Chondrocyte (in vitro differentiated cells): ENCODE measurements at regions not wholly inside any gene's neighbourhood (a gene's known extent, or its start where the extent isn't known, plus 50 kb on each side); places are given as distances from the start of the nearest gene placed in this dataset.

Source experiments
- DNase-seq: peaks from one replicate; pipeline ENCODE4 v3.0.0; 2021; ENCODE audit warnings: mixed read lengths, low spot score
- H3K27ac Mint-ChIP-seq: one replicate; pipeline ENCODE4 v1.8.0; 2021; ENCODE audit warnings: mild to moderate bottlenecking, moderate library complexity, mixed read lengths; ENCODE audit not compliant: unreplicated experiment
- H3K27me3 Mint-ChIP-seq: 2 replicates; pipeline ENCODE4 v1.8.0; 2021; ENCODE audit warnings: low read depth, mixed read lengths
- H3K36me3 Mint-ChIP-seq: 2 replicates; pipeline ENCODE4 v1.8.0; 2021; ENCODE audit warnings: low read depth, mixed read lengths
- H3K4me1 Mint-ChIP-seq: 2 replicates; pipeline ENCODE4 v1.8.0; 2021; ENCODE audit warnings: low read depth, mild to moderate bottlenecking, mixed read lengths
- H3K4me3 Mint-ChIP-seq: one replicate; pipeline ENCODE4 v1.8.0; 2021; ENCODE audit warnings: mild to moderate bottlenecking, moderate library complexity, mixed read lengths; ENCODE audit not compliant: unreplicated experiment
- H3K9me3 Mint-ChIP-seq: 2 replicates; pipeline ENCODE4 v1.8.0; 2021; ENCODE audit warnings: low read depth, mixed read lengths
- TF ChIP-seq, protein P1 (sequence below): fragments of 200-600 bp; sonication (generic); IDR thresholded peaks from 2 replicates; pipeline ENCODE4 v1.5.0; 2021; ENCODE audit warnings: antibody characterized with exemption, mild to moderate bottlenecking, moderate library complexity

DNA sequence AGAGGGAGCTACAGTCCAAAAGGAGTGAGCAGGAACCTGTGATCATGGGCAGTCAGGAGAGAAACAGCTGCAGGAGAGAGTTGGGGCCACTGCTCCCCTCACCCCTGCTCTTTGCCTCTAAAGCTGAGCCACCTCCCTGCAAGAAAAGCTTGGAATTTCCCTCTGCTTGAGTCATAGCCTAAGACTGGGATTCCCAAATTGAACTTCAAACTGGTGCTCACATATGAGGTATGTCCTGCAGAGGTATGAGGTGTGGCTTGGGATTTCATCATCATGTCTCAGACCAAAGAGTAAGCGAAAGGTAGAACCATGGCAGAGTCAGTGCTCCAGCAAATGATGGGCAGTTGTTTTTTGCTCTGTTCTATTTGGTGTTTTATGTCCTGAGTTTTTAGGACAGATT is 237.1 kb upstream of the NRP1 start:
- Mint-ChIP-seq H3K36me3 (no peaks in the 10 kb centered on the region), H3K27ac (no peak overlapping the region), H3K4me3 (no peak overlapping the region), H3K9me3 (no peaks in the 10 kb centered on the region), H3K4me1 (no peaks in the 10 kb centered on the region), H3K27me3 (no peaks in the 10 kb centered on the region)
- TF ChIP-seq, protein P1, sequence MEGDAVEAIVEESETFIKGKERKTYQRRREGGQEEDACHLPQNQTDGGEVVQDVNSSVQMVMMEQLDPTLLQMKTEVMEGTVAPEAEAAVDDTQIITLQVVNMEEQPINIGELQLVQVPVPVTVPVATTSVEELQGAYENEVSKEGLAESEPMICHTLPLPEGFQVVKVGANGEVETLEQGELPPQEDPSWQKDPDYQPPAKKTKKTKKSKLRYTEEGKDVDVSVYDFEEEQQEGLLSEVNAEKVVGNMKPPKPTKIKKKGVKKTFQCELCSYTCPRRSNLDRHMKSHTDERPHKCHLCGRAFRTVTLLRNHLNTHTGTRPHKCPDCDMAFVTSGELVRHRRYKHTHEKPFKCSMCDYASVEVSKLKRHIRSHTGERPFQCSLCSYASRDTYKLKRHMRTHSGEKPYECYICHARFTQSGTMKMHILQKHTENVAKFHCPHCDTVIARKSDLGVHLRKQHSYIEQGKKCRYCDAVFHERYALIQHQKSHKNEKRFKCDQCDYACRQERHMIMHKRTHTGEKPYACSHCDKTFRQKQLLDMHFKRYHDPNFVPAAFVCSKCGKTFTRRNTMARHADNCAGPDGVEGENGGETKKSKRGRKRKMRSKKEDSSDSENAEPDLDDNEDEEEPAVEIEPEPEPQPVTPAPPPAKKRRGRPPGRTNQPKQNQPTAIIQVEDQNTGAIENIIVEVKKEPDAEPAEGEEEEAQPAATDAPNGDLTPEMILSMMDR, result no peak
- DNase-seq, result no peak

GRCh38 chr10:33570495-33570894 is 236.0 kb upstream of the NRP1 start:
- Mint-ChIP-seq H3K27me3 (no peaks in the 10 kb centered on the region), H3K27ac (no peak overlapping the region), H3K4me1 (peaks cover 1% of the 10 kb centered on the region), H3K9me3 (no peaks in the 10 kb centered on the region), H3K4me3 (no peak overlapping the region), H3K36me3 (no peaks in the 10 kb centered on the region)
- no peak for DNase-seq
- TF ChIP-seq, protein P1, result no peak

DNA sequence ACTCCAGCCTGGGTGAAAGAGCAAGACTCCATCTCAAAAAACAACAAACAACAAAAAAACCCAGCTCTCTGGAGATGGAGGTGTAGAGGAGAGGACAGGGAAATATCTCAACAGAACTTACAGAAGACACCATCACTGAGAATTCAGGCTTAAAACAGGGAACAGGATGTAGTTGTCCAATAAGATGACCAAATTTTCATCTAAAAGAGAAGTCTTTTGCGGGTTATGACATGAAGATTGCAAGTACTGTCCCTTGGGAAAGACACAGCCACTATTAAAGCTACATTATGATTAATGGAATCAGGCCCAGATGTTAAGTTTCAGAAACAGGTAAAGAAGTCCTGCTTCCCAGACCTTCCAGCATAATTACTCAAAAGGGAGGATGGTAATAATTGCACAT is 235.2 kb upstream of the NRP1 start:
- no peak for DNase-seq
- TF ChIP-seq, protein P1, result no peak
- Mint-ChIP-seq H3K27ac (no peak overlapping the region), H3K4me3 (no peak overlapping the region), H3K36me3 (no peaks in the 10 kb centered on the region), H3K27me3 (no peaks in the 10 kb centered on the region), H3K9me3 (no peaks in the 10 kb centered on the region), H3K4me1 (peaks cover 4% of the 10 kb centered on the region)

DNA sequence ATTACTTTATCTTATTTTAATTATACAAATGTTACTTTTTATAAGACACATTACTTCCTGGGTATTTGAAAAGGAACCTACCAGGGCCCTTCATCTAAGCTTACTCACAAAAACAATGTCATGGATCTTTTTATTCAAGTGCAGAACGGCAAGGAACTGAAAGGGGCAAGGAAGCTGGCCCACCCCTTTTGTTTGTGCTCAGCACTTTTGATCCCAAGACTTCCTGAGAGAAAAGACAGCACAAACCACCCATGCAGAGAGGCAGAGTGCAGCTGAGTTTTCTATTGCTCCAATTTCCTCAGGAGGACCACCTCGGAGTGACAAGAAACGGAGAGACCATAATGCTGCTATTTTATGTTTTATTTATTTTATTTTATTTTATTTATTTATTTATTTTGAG is 232.0 kb upstream of the NRP1 start:
- Mint-ChIP-seq H3K27ac (no peak overlapping the region), H3K4me1 (peaks cover 4% of the 10 kb centered on the region), H3K9me3 (no peaks in the 10 kb centered on the region), H3K36me3 (no peaks in the 10 kb centered on the region), H3K27me3 (no peaks in the 10 kb centered on the region), H3K4me3 (no peak overlapping the region)
- TF ChIP-seq, protein P1, result no peak
- no peak for DNase-seq

GRCh38 chr10:33566001-33566400 is 231.5 kb upstream of the NRP1 start:
- Mint-ChIP-seq H3K9me3 (no peaks in the 10 kb centered on the region), H3K27me3 (no peaks in the 10 kb centered on the region), H3K27ac (no peak overlapping the region), H3K36me3 (no peaks in the 10 kb centered on the region), H3K4me3 (no peak overlapping the region), H3K4me1 (peaks cover 4% of the 10 kb centered on the region)
- TF ChIP-seq, protein P1, result no peak
- DNase-seq, result no peak
